ENCODE measurements at regions not wholly inside any gene's neighbourhood (a gene's known extent, or its start where the extent isn't known, plus 50 kb on each side); places are given as distances from the start of the nearest gene placed in this dataset.
A peak's percentile ranks its signal among the peaks of the same experiment; 100 is the strongest.

GRCh38 chr1:71157151-71157550, 76.3 kb upstream of the ZRANB2 start:
- Mint-ChIP-seq H3K27ac (no peak overlapping the region), H3K9me3 (peaks cover 2 to 30% (median 19%) of the 10 kb centered on the region in 8 donors), H3K27me3 (peaks cover 0 to 1% of the 10 kb centered on the region in 2 donors), H3K36me3 (no peaks in the 10 kb centered on the region), H3K4me3 (no peak overlapping the region), H3K4me1 (no peaks in the 10 kb centered on the region)
- no peaks in the 10 kb centered on the region for H3K36me3 ChIP-seq (ENCODE audit: insufficient read depth, low read length)
- ChIA-PET CTCF (ENCODE audit: partially characterized antibody) (no interaction called here), POLR2A (ENCODE audit: partially characterized antibody) (no interaction called here)
- no peaks in the 10 kb centered on the region for H3K9me3 ChIP-seq (ENCODE audit: control insufficient read depth in 1 of 2, low read length in 2 of 2)
- intact Hi-C loops (cut with micrococcal nuclease): no loop called here
- H3K27me3 ChIP-seq (ENCODE audit: insufficient read depth, low read length): no peaks in the 10 kb centered on the region
- no peak overlapping the region for H3K4me3 ChIP-seq (ENCODE audit: low read length in 2 of 2)
- no peaks in the 10 kb centered on the region for H3K4me1 ChIP-seq (ENCODE audit: insufficient read depth, low read length)
- H3K27ac ChIP-seq (ENCODE audit: low read depth, low read length): no peak overlapping the region
- no peak for DNase-seq

DNA sequence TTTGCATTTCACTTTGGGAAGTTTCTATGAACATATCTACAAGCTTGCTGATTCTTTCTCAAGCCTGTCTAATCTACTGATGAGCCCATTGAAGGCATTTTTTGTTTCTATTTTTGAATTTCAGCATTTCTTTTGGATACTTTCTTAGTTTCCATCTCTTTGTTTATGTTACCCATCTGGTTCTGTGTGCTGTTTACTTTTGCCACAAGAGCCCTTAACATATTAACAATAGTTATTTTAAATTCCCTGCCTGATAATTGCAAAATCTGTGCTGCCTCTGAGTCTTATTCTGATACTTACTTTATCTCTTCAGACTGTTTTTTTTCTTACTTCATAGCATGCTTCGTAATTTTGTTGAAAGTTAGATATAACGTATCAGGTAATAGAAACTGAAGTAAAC, 75.8 kb upstream of the ZRANB2 start:
- Mint-ChIP-seq H3K9me3 (peaks cover 2 to 31% (median 19%) of the 10 kb centered on the region in 8 donors), H3K36me3 (no peaks in the 10 kb centered on the region), H3K4me3 (no peak overlapping the region), H3K27ac (no peak overlapping the region), H3K27me3 (peaks cover 0 to 1% of the 10 kb centered on the region in 2 donors), H3K4me1 (no peaks in the 10 kb centered on the region)
- Histone ChIP-seq H3K4me3 (ENCODE audit: low read length in 2 of 2) (no peak overlapping the region), H3K9me3 (ENCODE audit: control insufficient read depth in 1 of 2, low read length in 2 of 2) (no peaks in the 10 kb centered on the region), H3K27me3 (ENCODE audit: insufficient read depth, low read length) (no peaks in the 10 kb centered on the region), H3K27ac (ENCODE audit: low read depth, low read length) (no peak overlapping the region), H3K36me3 (ENCODE audit: insufficient read depth, low read length) (no peaks in the 10 kb centered on the region), H3K4me1 (ENCODE audit: insufficient read depth, low read length) (no peaks in the 10 kb centered on the region)
- CTCF ChIA-PET (ENCODE audit: partially characterized antibody): no interaction called here
- intact Hi-C loops (cut with micrococcal nuclease): no loop called here
- no peak for DNase-seq
- POLR2A ChIA-PET (ENCODE audit: partially characterized antibody): no interaction called here

GRCh38 chr1:71154429-71154828, 73.6 kb upstream of the ZRANB2 start:
- no peaks in the 10 kb centered on the region for H3K36me3 ChIP-seq (ENCODE audit: insufficient read depth, low read length)
- no peaks in the 10 kb centered on the region for H3K4me1 ChIP-seq (ENCODE audit: insufficient read depth, low read length)
- intact Hi-C loops (cut with micrococcal nuclease): no loop called here
- ChIA-PET POLR2A (ENCODE audit: partially characterized antibody) (no interaction called here), CTCF (ENCODE audit: partially characterized antibody) (no interaction called here)
- H3K4me1 Mint-ChIP-seq: no peaks in the 10 kb centered on the region
- H3K9me3 Mint-ChIP-seq: peaks cover 2 to 37% (median 27%) of the 10 kb centered on the region in 8 donors
- no peak overlapping the region for H3K27ac ChIP-seq (ENCODE audit: low read depth, low read length)
- H3K36me3 Mint-ChIP-seq: no peaks in the 10 kb centered on the region
- H3K27me3 Mint-ChIP-seq: peaks cover 0 to 1% of the 10 kb centered on the region in 2 donors
- no peak overlapping the region for H3K27ac Mint-ChIP-seq
- H3K9me3 ChIP-seq (ENCODE audit: control insufficient read depth in 1 of 2, low read length in 2 of 2): no peaks in the 10 kb centered on the region
- H3K4me3 Mint-ChIP-seq: no peak overlapping the region
- H3K4me3 ChIP-seq (ENCODE audit: low read length in 2 of 2): no peak overlapping the region
- DNase-seq: no peak
- no peaks in the 10 kb centered on the region for H3K27me3 ChIP-seq (ENCODE audit: insufficient read depth, low read length)

DNA sequence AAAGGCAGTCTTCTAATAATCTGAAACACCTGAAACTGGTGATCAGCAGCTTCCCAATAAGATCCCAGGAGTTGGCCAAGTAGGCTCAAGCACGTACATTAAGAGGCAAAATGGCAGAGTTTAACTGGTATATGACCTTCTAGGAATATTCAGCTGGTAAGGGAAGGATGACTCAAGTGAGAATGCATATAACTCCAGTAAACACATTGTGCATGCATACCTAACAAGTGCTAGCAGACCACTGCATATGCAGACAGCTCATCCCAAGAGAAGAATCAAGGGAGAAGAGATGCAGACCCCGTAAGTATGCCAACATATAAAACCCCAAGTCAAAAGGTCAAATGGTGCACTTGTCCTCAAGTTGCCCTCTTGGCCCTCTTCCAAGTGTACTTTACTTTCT, 73.0 kb upstream of the ZRANB2 start:
- H3K27me3 ChIP-seq (ENCODE audit: insufficient read depth, low read length): no peaks in the 10 kb centered on the region
- no peaks in the 10 kb centered on the region for H3K4me1 ChIP-seq (ENCODE audit: insufficient read depth, low read length)
- H3K4me3 Mint-ChIP-seq: no peak overlapping the region
- peaks cover 3 to 39% (median 31%) of the 10 kb centered on the region in 8 donors for H3K9me3 Mint-ChIP-seq
- ChIA-PET POLR2A (ENCODE audit: partially characterized antibody) (no interaction called here), CTCF (ENCODE audit: partially characterized antibody) (no interaction called here)
- no peaks in the 10 kb centered on the region for H3K36me3 ChIP-seq (ENCODE audit: insufficient read depth, low read length)
- H3K4me1 Mint-ChIP-seq: no peaks in the 10 kb centered on the region
- peaks cover 0 to 1% of the 10 kb centered on the region in 2 donors for H3K27me3 Mint-ChIP-seq
- H3K9me3 ChIP-seq (ENCODE audit: control insufficient read depth in 1 of 2, low read length in 2 of 2): no peaks in the 10 kb centered on the region
- no peak overlapping the region for H3K27ac Mint-ChIP-seq
- H3K27ac ChIP-seq (ENCODE audit: low read depth, low read length): no peak overlapping the region
- no peaks in the 10 kb centered on the region for H3K36me3 Mint-ChIP-seq
- no peak overlapping the region for H3K4me3 ChIP-seq (ENCODE audit: low read length in 2 of 2)
- DNase-seq: no peak
- intact Hi-C loops (cut with micrococcal nuclease): no loop called here

DNA sequence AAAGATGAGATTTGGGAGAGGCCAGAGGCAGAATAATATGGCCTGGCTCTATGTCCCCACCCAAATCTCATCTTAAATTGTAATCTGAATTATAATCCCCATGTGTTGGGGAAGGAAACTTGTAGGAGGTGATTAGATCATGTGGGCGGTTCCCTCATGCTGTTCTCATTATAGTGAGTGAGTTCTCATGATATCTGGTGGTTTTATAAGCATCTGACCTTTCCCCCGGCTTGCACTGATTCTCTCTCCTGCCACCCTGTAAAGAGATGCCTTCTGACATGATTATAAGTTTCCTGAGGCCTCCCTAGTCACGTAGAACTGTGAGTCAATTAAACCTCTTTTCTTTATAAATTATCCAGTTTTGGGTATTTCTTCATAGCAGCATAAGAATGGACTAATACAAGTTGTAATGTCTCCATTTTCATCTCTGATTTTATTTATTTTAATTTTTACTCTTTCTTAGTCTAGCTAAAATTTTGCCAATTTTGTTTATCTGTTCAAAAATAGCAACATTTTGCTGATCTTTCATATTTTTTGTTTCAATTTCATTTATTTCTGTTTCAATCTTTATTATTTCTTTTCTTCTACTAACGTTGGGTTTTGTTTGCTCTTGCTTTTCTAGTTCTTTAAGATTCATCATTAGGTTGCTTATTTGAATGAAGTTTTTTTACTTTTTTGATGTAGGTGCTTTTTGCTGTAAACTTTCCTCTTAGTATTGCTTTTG, 67.0 kb upstream of the ZRANB2 start:
- POLR2A ChIA-PET (ENCODE audit: partially characterized antibody): no interaction called here
- no peak overlapping the region for H3K27ac ChIP-seq (ENCODE audit: low read depth, low read length)
- peaks cover 3 to 59% (median 35%) of the 10 kb centered on the region in 8 donors for H3K9me3 Mint-ChIP-seq
- CTCF ChIA-PET (ENCODE audit: partially characterized antibody): no interaction called here
- no peak overlapping the region for H3K4me3 ChIP-seq (ENCODE audit: low read length in 2 of 2)
- no peaks in the 10 kb centered on the region for H3K4me1 Mint-ChIP-seq
- H3K27me3 Mint-ChIP-seq: no peaks in the 10 kb centered on the region
- no peaks in the 10 kb centered on the region for H3K36me3 ChIP-seq (ENCODE audit: insufficient read depth, low read length)
- no peak for DNase-seq
- H3K4me3 Mint-ChIP-seq: peak overlapping the region in 1 of 8 donors; percentile 26
- intact Hi-C loops (cut with micrococcal nuclease): no loop called here
- H3K36me3 Mint-ChIP-seq: no peaks in the 10 kb centered on the region
- no peaks in the 10 kb centered on the region for H3K9me3 ChIP-seq (ENCODE audit: control insufficient read depth in 1 of 2, low read length in 2 of 2)
- H3K27ac Mint-ChIP-seq: no peak overlapping the region
- H3K27me3 ChIP-seq (ENCODE audit: insufficient read depth, low read length): no peaks in the 10 kb centered on the region
- no peaks in the 10 kb centered on the region for H3K4me1 ChIP-seq (ENCODE audit: insufficient read depth, low read length)

DNA sequence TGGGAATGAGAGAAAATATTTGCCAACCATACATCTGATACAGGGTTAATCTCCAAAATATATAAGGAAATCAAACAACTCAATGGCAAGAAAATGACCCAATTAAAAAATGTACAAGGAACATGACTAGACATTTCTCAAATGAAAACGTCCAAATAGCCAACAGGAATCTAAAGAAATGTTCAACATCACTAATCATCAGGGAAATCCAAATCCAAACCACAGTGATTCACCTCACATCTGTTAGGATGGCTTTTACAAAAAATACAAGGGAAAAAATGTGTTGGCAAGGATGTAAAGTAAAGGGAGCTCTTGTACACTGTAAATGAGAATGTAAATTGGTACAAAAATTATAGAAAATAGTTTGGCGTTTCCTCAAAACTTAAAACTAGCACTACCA, 54.7 kb upstream of the ZRANB2 start:
- peaks cover 2 to 61% (median 43%) of the 10 kb centered on the region in 8 donors for H3K9me3 Mint-ChIP-seq
- ChIA-PET CTCF (ENCODE audit: partially characterized antibody) (no interaction called here), POLR2A (ENCODE audit: partially characterized antibody) (no interaction called here)
- no peak for DNase-seq
- intact Hi-C loops (cut with micrococcal nuclease): no loop called here
- Histone ChIP-seq H3K27ac (ENCODE audit: low read depth, low read length) (no peak overlapping the region), H3K4me1 (ENCODE audit: insufficient read depth, low read length) (no peaks in the 10 kb centered on the region), H3K4me3 (ENCODE audit: low read length in 2 of 2) (no peak overlapping the region), H3K36me3 (ENCODE audit: insufficient read depth, low read length) (no peaks in the 10 kb centered on the region), H3K27me3 (ENCODE audit: insufficient read depth, low read length) (no peaks in the 10 kb centered on the region), H3K9me3 (ENCODE audit: control insufficient read depth in 1 of 2, low read length in 2 of 2) (peaks cover 0 to 5% of the 10 kb centered on the region in 2 donors)
- no peaks in the 10 kb centered on the region for H3K36me3 Mint-ChIP-seq
- H3K4me3 Mint-ChIP-seq: no peak overlapping the region
- no peaks in the 10 kb centered on the region for H3K4me1 Mint-ChIP-seq
- H3K27ac Mint-ChIP-seq: no peak overlapping the region
- no peaks in the 10 kb centered on the region for H3K27me3 Mint-ChIP-seq
